ENCODE measurements at regions not wholly inside any gene's neighbourhood (a gene's known extent, or its start where the extent isn't known, plus 50 kb on each side); places are given as distances from the start of the nearest gene placed in this dataset.

GRCh38 chr6:62465206-62465605, 179.2 kb upstream of the KHDRBS2 start:
- Mint-ChIP-seq H3K36me3 (ENCODE audit: low read depth, unreplicated experiment) (no peaks in the 10 kb centered on the region), H3K4me3 (ENCODE audit: unreplicated experiment) (no peak overlapping the region), H3K9me3 (ENCODE audit: unreplicated experiment) (no peaks in the 10 kb centered on the region), H3K4me1 (ENCODE audit: low read depth, unreplicated experiment) (no peaks in the 10 kb centered on the region), H3K27ac (ENCODE audit: unreplicated experiment) (no peak overlapping the region), H3K27me3 (ENCODE audit: low read depth, unreplicated experiment) (no peaks in the 10 kb centered on the region)
- peaks cover 5% of the 10 kb centered on the region for H3K9me3 ChIP-seq (ENCODE audit: insufficient read depth, low read depth, low read length)
- H3K4me2 ChIP-seq (ENCODE audit: low read length): no peak overlapping the region
- TF ChIP-seq EZH2 (IDR thresholded peaks at IDR 0.05; ENCODE audit: insufficient read depth, low read length) (no peak), CTCF (IDR thresholded peaks at IDR 0.05; ENCODE audit: insufficient read depth, low read depth, low read length) (no peak)
- H2AFZ ChIP-seq (ENCODE audit: low read depth, low read length): no peak overlapping the region
- no peaks in the 10 kb centered on the region for H3K36me3 ChIP-seq (ENCODE audit: insufficient read depth, low read length)
- no peak overlapping the region for H3K4me3 ChIP-seq (ENCODE audit: insufficient read depth, low read depth, low read length)
- H3K27ac ChIP-seq (ENCODE audit: low read depth, low read length): no peak overlapping the region
- FAIRE-seq (no peak), DNase-seq (ENCODE audit: low read depth) (no peak)
- no peaks in the 10 kb centered on the region for H3K27me3 ChIP-seq (ENCODE audit: insufficient read depth, low read length)
- H3K9ac ChIP-seq (ENCODE audit: low read length): no peak overlapping the region
- H3K4me1 ChIP-seq (ENCODE audit: insufficient read depth, low read length): no peaks in the 10 kb centered on the region
- H3K79me2 ChIP-seq (ENCODE audit: insufficient read depth, low read length): no peaks in the 10 kb centered on the region
- no peaks in the 10 kb centered on the region for H4K20me1 ChIP-seq (ENCODE audit: insufficient read depth, low read length)

GRCh38 chr6:62452586-62452985, 166.6 kb upstream of the KHDRBS2 start:
- H3K9me3 Mint-ChIP-seq (ENCODE audit: unreplicated experiment): peaks cover 2% of the 10 kb centered on the region
- TF ChIP-seq CTCF (IDR thresholded peaks at IDR 0.05; ENCODE audit: insufficient read depth, low read depth, low read length): no peak

GRCh38 chr6:62446647-62447316, 160.8 kb upstream of the KHDRBS2 start:
- H3K9me3 Mint-ChIP-seq (ENCODE audit: unreplicated experiment): no peaks in the 10 kb centered on the region

More at GRCh38 chr6:62452586-62452985, 166.6 kb upstream of the KHDRBS2 start:
- no peaks in the 10 kb centered on the region for H3K36me3 Mint-ChIP-seq (ENCODE audit: low read depth, unreplicated experiment)
- Histone ChIP-seq H3K9me3 (ENCODE audit: insufficient read depth, low read depth, low read length) (peaks cover 3% of the 10 kb centered on the region), H3K4me1 (ENCODE audit: insufficient read depth, low read length) (no peaks in the 10 kb centered on the region), H3K9ac (ENCODE audit: low read length) (no peak overlapping the region), H3K27me3 (ENCODE audit: insufficient read depth, low read length) (no peaks in the 10 kb centered on the region), H3K4me2 (ENCODE audit: low read length) (no peak overlapping the region), H3K27ac (ENCODE audit: low read depth, low read length) (no peak overlapping the region), H3K79me2 (ENCODE audit: insufficient read depth, low read length) (no peaks in the 10 kb centered on the region), H3K36me3 (ENCODE audit: insufficient read depth, low read length) (no peaks in the 10 kb centered on the region), H2AFZ (ENCODE audit: low read depth, low read length) (no peak overlapping the region), H4K20me1 (ENCODE audit: insufficient read depth, low read length) (no peaks in the 10 kb centered on the region), H3K4me3 (ENCODE audit: insufficient read depth, low read depth, low read length) (no peak overlapping the region)
- DNase-seq (ENCODE audit: low read depth) (no peak), FAIRE-seq (no peak)
- H3K4me3 Mint-ChIP-seq (ENCODE audit: unreplicated experiment): no peak overlapping the region
- no peak overlapping the region for H3K27ac Mint-ChIP-seq (ENCODE audit: unreplicated experiment)
- no peaks in the 10 kb centered on the region for H3K27me3 Mint-ChIP-seq (ENCODE audit: low read depth, unreplicated experiment)
- no peaks in the 10 kb centered on the region for H3K4me1 Mint-ChIP-seq (ENCODE audit: low read depth, unreplicated experiment)

More at GRCh38 chr6:62446647-62447316, 160.8 kb upstream of the KHDRBS2 start:
- H3K27ac ChIP-seq (ENCODE audit: low read depth, low read length): no peak overlapping the region
- no peaks in the 10 kb centered on the region for H3K27me3 Mint-ChIP-seq (ENCODE audit: low read depth, unreplicated experiment)
- no peak overlapping the region for H3K27ac Mint-ChIP-seq (ENCODE audit: unreplicated experiment)
- DNase-seq (ENCODE audit: low read depth) (no peak), FAIRE-seq (no peak)
- H3K9ac ChIP-seq (ENCODE audit: low read length): no peak overlapping the region
- TF ChIP-seq CTCF (IDR thresholded peaks at IDR 0.05; ENCODE audit: insufficient read depth, low read depth, low read length): no peak
- TF ChIP-seq EZH2 (IDR thresholded peaks at IDR 0.05; ENCODE audit: insufficient read depth, low read length): no peak
- H3K36me3 ChIP-seq (ENCODE audit: insufficient read depth, low read length): no peaks in the 10 kb centered on the region
- no peaks in the 10 kb centered on the region for H3K4me1 ChIP-seq (ENCODE audit: insufficient read depth, low read length)
- no peaks in the 10 kb centered on the region for H4K20me1 ChIP-seq (ENCODE audit: insufficient read depth, low read length)
- no peak overlapping the region for H3K4me3 ChIP-seq (ENCODE audit: insufficient read depth, low read depth, low read length)
- no peaks in the 10 kb centered on the region for H3K36me3 Mint-ChIP-seq (ENCODE audit: low read depth, unreplicated experiment)
- H3K4me3 Mint-ChIP-seq (ENCODE audit: unreplicated experiment): no peak overlapping the region
- no peaks in the 10 kb centered on the region for H3K4me1 Mint-ChIP-seq (ENCODE audit: low read depth, unreplicated experiment)
- H3K9me3 ChIP-seq (ENCODE audit: insufficient read depth, low read depth, low read length): peaks cover 3% of the 10 kb centered on the region
- no peaks in the 10 kb centered on the region for H3K27me3 ChIP-seq (ENCODE audit: insufficient read depth, low read length)
- no peaks in the 10 kb centered on the region for H3K79me2 ChIP-seq (ENCODE audit: insufficient read depth, low read length)
- H3K4me2 ChIP-seq (ENCODE audit: low read length): no peak overlapping the region
- H2AFZ ChIP-seq (ENCODE audit: low read depth, low read length): no peak overlapping the region

Data from astrocyte (in vitro differentiated cells and primary cell).